ENCODE measurements at regions not wholly inside any gene's neighbourhood (a gene's known extent, or its start where the extent isn't known, plus 50 kb on each side); places are given as distances from the start of the nearest gene placed in this dataset.

GRCh38 chr2:3114406-3115185 lies 263.0 kb downstream of the EIPR1 start:
- DNase-seq = peak; percentile 20

GRCh38 chr2:3113769-3114168 lies 263.8 kb downstream of the EIPR1 start:
- peak; percentile 4 for DNase-seq

- peak; percentile 6 for DNase-seq
These were observed 264.5 kb downstream of the EIPR1 start for GRCh38 chr2:3113122-3113521.

GRCh38 chr2:3112553-3112952 lies 265.1 kb downstream of the EIPR1 start:
- DNase-seq = no peak

- peak; percentile 20 for DNase-seq
These were observed 265.5 kb downstream of the EIPR1 start for GRCh38 chr2:3112131-3112530.

- DNase-seq = peak; percentile 18
These were observed 266.5 kb downstream of the EIPR1 start for GRCh38 chr2:3110994-3111666.

GRCh38 chr2:3110555-3110954 lies 267.1 kb downstream of the EIPR1 start:
- DNase-seq = peak; percentile 8

- peak; percentile 39 for DNase-seq
These were observed 268.6 kb downstream of the EIPR1 start for GRCh38 chr2:3108710-3109702.

GRCh38 chr2:3108105-3108504 lies 269.5 kb downstream of the EIPR1 start:
- peak; percentile 29 for DNase-seq

GRCh38 chr2:3107567-3107966 lies 270.1 kb downstream of the EIPR1 start:
- DNase-seq = peak; percentile 28

- DNase-seq = peak; percentile 4
These were observed 271.6 kb downstream of the EIPR1 start for GRCh38 chr2:3105814-3106569.

GRCh38 chr2:3104958-3105813 lies 272.4 kb downstream of the EIPR1 start:
- DNase-seq = peak; percentile 12

GRCh38 chr2:3104261-3104660 lies 273.4 kb downstream of the EIPR1 start:
- DNase-seq = no peak

- no peak for DNase-seq
These were observed 274.6 kb downstream of the EIPR1 start for GRCh38 chr2:3102922-3103569.

GRCh38 chr2:3102081-3102921 lies 275.3 kb downstream of the EIPR1 start:
- DNase-seq = peak; percentile 30

GRCh38 chr2:3101016-3101942 lies 276.3 kb downstream of the EIPR1 start:
- peak; percentile 34 for DNase-seq

- DNase-seq = no peak
These were observed 277.2 kb downstream of the EIPR1 start for GRCh38 chr2:3100386-3100785.

GRCh38 chr2:3099860-3100234 lies 277.8 kb downstream of the EIPR1 start:
- DNase-seq = no peak

All from activated CD8-positive, alpha-beta memory T cell treated with anti-CD3 and anti-CD28 coated beads, Interleukin-2, amount 50 U/mL, for 48 hours (primary cell).